K562 (cell line): ENCODE measurements at regions not wholly inside any gene's neighbourhood (a gene's known extent, or its start where the extent isn't known, plus 50 kb on each side); places are given as distances from the start of the nearest gene placed in this dataset.

Source experiments
- ATAC-seq: fragments of 200-7000 bp; cut with Tn5 transposase; 3 replicates; pipeline ENCODE4 v1.9.1; 2020; ENCODE audit warnings: moderate library complexity
- BruUV-seq: library from RNA; stranded (reverse); fragments of 400-500 nt; replicated peaks from 2 replicates; lab custom pipeline; 2021; lab: Mats Ljungman, UMichigan
- CTCF ChIA-PET: fragments of 300-600 bp; formaldehyde crosslinking; extraction: SDS; loops from one replicate; lab custom pipeline; 2021; ENCODE audit warnings: low intra/inter-chr PET ratio; lab: Yijun Ruan, JAX
- POLR2A ChIA-PET: fragments of 300-600, 350-650 bp; sonication (Branson Sonifier 250); formaldehyde crosslinking; extraction: SDS; loops from one replicate; lab custom pipeline; 2021; ENCODE audit warnings: antibody characterized with exemption, inconsistent platforms; lab: Yijun Ruan, JAX
- DNase-seq, 4 experiments: peaks; one replicate each; pipeline versions ENCODE4 v3.0.0 to v3.0.0-alpha.2; 2011 to 2018; ENCODE audit warnings: low spot score in 3 of 4, mixed read lengths in 3 of 4; ENCODE audit errors: extremely low read depth in 1 of 4
- FAIRE-seq: peaks from 2 replicates; lab custom pipeline; 2011; peaks lifted over from hg19 to GRCh38; lab: Jason Lieb, UNC
- H2AFZ ChIP-seq: 2 replicates; pipeline ENCODE4 v1.6.0; 2011; ENCODE audit warnings: low read depth, low read length, control low read depth, inconsistent platforms
- H3K27ac ChIP-seq: fragments of 200-600 bp; 3 replicates; pipeline ENCODE4 v1.8.0; 2011; ENCODE audit warnings: low read depth, mild to moderate bottlenecking, control low read depth, inconsistent platforms, low read length, moderate library complexity, mixed read lengths; ENCODE audit errors: extremely low read depth
- H3K27me3 ChIP-seq, 2 experiments: fragments of 300-600 bp in 1 of 2; 2 replicates in 1 of 2; 3 replicates in 1 of 2; pipeline versions ENCODE4 v1.6.0 to v1.8.0; 2011; ENCODE audit warnings: inconsistent platforms in 2 of 2, low read length in 2 of 2, mild to moderate bottlenecking in 1 of 2, mixed read lengths in 1 of 2, moderate library complexity in 1 of 2; ENCODE audit not compliant: control insufficient read depth in 2 of 2, insufficient read depth in 2 of 2
- H3K36me3 ChIP-seq: fragments of 300-600 bp; 3 replicates; pipeline ENCODE4 v1.8.0; 2011; ENCODE audit warnings: mild to moderate bottlenecking, low read length, inconsistent platforms; ENCODE audit not compliant: control insufficient read depth, insufficient read depth
- H3K4me1 ChIP-seq, 2 experiments: fragments of 200-600 bp in 1 of 2; replicated peaks in 1 of 2; 2 replicates in 1 of 2; 3 replicates in 1 of 2; pipeline versions ENCODE4 v1.5.1 to v1.8.0; 2011; ENCODE audit warnings: inconsistent platforms in 2 of 2, low read length in 2 of 2, mild to moderate bottlenecking in 1 of 2, mixed read lengths in 1 of 2, moderate library complexity in 1 of 2; ENCODE audit not compliant: control insufficient read depth in 2 of 2, insufficient read depth in 2 of 2
- H3K4me2 ChIP-seq: 2 replicates; pipeline ENCODE4 v1.6.1; 2011; ENCODE audit warnings: low read length, control low read depth, inconsistent platforms, mixed read lengths; ENCODE audit not compliant: insufficient read depth
- H3K4me3 ChIP-seq: fragments of 200-600 bp; sonication (generic), shearing (Covaris generic); 2 replicates; pipeline ENCODE4 v1.5.1; 2016; ENCODE audit warnings: control low read depth, inconsistent platforms
- H3K79me2 ChIP-seq: fragments of 200-600 bp; 3 replicates; pipeline ENCODE4 v1.8.0; 2011; ENCODE audit warnings: low read length, inconsistent platforms; ENCODE audit not compliant: control insufficient read depth, insufficient read depth
- H3K9ac ChIP-seq, 2 experiments: 2 replicates each; pipeline versions ENCODE4 v1.6.0 to v1.6.1; 2011; ENCODE audit warnings: low read depth in 2 of 2, low read length in 2 of 2, control low read depth in 1 of 2, inconsistent platforms in 1 of 2, mild to moderate bottlenecking in 1 of 2, mixed read lengths in 1 of 2; ENCODE audit not compliant: insufficient read depth in 1 of 2
- H3K9me1 ChIP-seq: one replicate; pipeline ENCODE4 v1.6.0; 2011; ENCODE audit warnings: inconsistent platforms, mild to moderate bottlenecking, low read length, moderate library complexity; ENCODE audit not compliant: control insufficient read depth, insufficient read depth
- H3K9me3 ChIP-seq: replicated peaks from 2 replicates; pipeline ENCODE4 v1.5.1; 2011; ENCODE audit warnings: low read depth, low read length, inconsistent platforms; ENCODE audit not compliant: control insufficient read depth, insufficient read depth
- H4K20me1 ChIP-seq: replicated peaks from 2 replicates; pipeline ENCODE4 v1.6.1; 2011; ENCODE audit warnings: low read length, inconsistent platforms, mixed read lengths; ENCODE audit not compliant: control insufficient read depth, insufficient read depth
- CBFA2T3 ChIP-seq: fragments of 450-650 bp; IDR thresholded peaks from 2 replicates; pipeline ENCODE4 v1.6.1; 2017
- HMBOX1 ChIP-seq: sonication (generic); IDR thresholded peaks from 2 replicates; pipeline ENCODE4 v1.6.1; 2016
- RFX7 ChIP-seq: fragments of 250-450 bp; sonication (Bioruptor Pico); IDR thresholded peaks from 2 replicates; pipeline ENCODE4 v1.5.1; 2021; ENCODE audit warnings: mild to moderate bottlenecking
- WGBS: fragments of 100-300 bp; shearing (Covaris generic); methylation state at CpG from one replicate; pipeline ENCODE4 v1.1.6; 2016; ENCODE audit warnings: low coverage, mixed read lengths; ENCODE audit not compliant: insufficient coverage; ENCODE audit errors: missing lambda C conversion rate; 5-methylcytosine and 5-hydroxymethylcytosine counted together
- in situ Hi-C: fragments of 300-500 bp; cut with MboI; formaldehyde crosslinking; loops from 4 replicates; pipeline ENCODE4 v1.15.0; 2018; ENCODE audit warnings: inconsistent platforms, mixed read lengths
- intact Hi-C: fragments of 100-400 bp; cut with micrococcal nuclease; formaldehyde crosslinking; loops from 2 replicates; pipeline ENCODE4 v1.14.2; 2022
- TF ChIP-seq, protein P1 (sequence below): sonication (generic); formaldehyde crosslinking; IDR thresholded peaks from 2 replicates; pipeline ENCODE4 v1.8.0; 2022; ENCODE audit warnings: mild to moderate bottlenecking, missing genetic modification reagents

GRCh38 chr11:10925149-10925926, 67.5 kb upstream of the ZBED5 start:
- Histone ChIP-seq H3K4me3 (no peak overlapping the region), H3K9me3 (no peaks in the 10 kb centered on the region), H3K36me3 (no peaks in the 10 kb centered on the region), H3K27me3 (no peaks in the 10 kb centered on the region), H3K79me2 (no peaks in the 10 kb centered on the region), H3K9ac (no peak overlapping the region), H3K4me1 (peaks cover 0 to 8% of the 10 kb centered on the region in 2 experiments; a peak in 3 of 5 replicates), H3K27ac (no peak overlapping the region), H2AFZ (no peak overlapping the region), H3K4me2 (no peak overlapping the region), H4K20me1 (no peaks in the 10 kb centered on the region), H3K9me1 (no peaks in the 10 kb centered on the region)
- BruUV-seq: no TSS peak
- CTCF ChIA-PET: no interaction called here
- 90% methylated on average over 6 of the region's 6 CpGs for WGBS
- no peak; the same call in 2 of the 3 replicates for ATAC-seq
- intact Hi-C loops: no loop called here
- no peak for DNase-seq
- TF ChIP-seq CBFA2T3 (0 out of 2 replicates have a peak, but pooled peaks have one; percentile 6), RFX7 (CRISPR knock-in tag) (no peak)
- in situ Hi-C loops: no loop called here
- FAIRE-seq: no peak
- POLR2A ChIA-PET: interaction anchor here (0.6 to 2.0 kb wide), 6 partner anchors 9 to 1452 kb away, joined by 3 to 8 read pairs (median 4); partner anchors contain the start of gene EIF4G2

DNA sequence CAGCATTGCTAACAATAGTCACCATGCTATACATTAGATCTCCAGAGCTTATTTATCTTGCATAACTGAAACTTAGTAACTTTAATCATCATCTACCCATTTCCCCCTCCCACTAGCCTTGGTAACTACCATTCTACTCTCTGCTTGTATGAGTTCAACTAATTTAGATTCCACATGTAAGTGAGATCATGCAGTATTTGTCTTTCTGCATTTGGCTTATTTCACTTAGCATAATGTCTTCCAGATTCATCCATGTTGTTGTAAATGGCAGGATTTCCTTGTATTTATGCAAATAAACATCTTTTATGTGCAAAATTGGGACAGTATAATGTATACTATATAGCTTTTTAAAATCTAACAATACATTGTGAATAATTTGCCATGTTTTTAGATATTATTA, 66.0 kb upstream of the ZBED5 start:
- peaks cover 0 to 20% of the 10 kb centered on the region in 2 experiments; a peak in 4 of 5 replicates for H3K4me1 ChIP-seq
- H3K36me3 ChIP-seq: no peaks in the 10 kb centered on the region
- no peaks in the 10 kb centered on the region for H3K79me2 ChIP-seq
- no peak overlapping the region for H3K9ac ChIP-seq
- no peak for DNase-seq
- no peak overlapping the region for H2AFZ ChIP-seq
- no peaks in the 10 kb centered on the region for H3K27me3 ChIP-seq
- in situ Hi-C loops: loop anchor here (5.0 kb wide), 1 partner anchor 132 kb away; no protein-coding TSS in a partner anchor
- H3K9me1 ChIP-seq: no peaks in the 10 kb centered on the region
- POLR2A ChIA-PET: interaction anchor here (1.2 to 2.0 kb wide), 5 partner anchors 8 to 115 kb away, joined by 3 to 8 read pairs (median 4); partner anchors contain the start of gene EIF4G2
- H3K4me2 ChIP-seq: no peak overlapping the region
- BruUV-seq: no TSS peak
- CTCF ChIA-PET: no interaction called here
- no peaks in the 10 kb centered on the region for H4K20me1 ChIP-seq
- no peak overlapping the region for H3K27ac ChIP-seq
- H3K9me3 ChIP-seq: peaks cover under 1% of the 10 kb centered on the region; the same call in 1 of the 2 replicates
- H3K4me3 ChIP-seq: no peak overlapping the region
- TF ChIP-seq HMBOX1: peak; percentile 15; the same call in 1 of the 2 replicates
- TF ChIP-seq, protein P1, sequence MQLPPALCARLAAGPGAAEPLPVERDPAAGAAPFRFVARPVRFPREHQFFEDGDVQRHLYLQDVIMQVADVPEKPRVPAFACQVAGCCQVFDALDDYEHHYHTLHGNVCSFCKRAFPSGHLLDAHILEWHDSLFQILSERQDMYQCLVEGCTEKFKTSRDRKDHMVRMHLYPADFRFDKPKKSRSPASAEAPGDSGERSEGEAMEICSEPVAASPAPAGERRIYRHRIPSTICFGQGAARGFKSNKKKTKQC (CRISPR knock-in tag): no peak
- TF ChIP-seq, all 486 proteins: peak for 1
- no peak for FAIRE-seq
- ATAC-seq: no peak
- intact Hi-C loops: loop anchor here (5.0 kb wide), 1 partner anchor 67 kb away; the partner anchor contains the start of gene ZBED5
